ENCODE measurements at regions not wholly inside any gene's neighbourhood (a gene's known extent, or its start where the extent isn't known, plus 50 kb on each side); places are given as distances from the start of the nearest gene placed in this dataset.

- TF ChIP-seq CTCF (IDR thresholded peaks at IDR 0.05; ENCODE audit: low read depth, low read length, poor library complexity, severe bottlenecking) = no peak
- no peak for TF ChIP-seq EZH2phosphoT487 (IDR thresholded peaks at IDR 0.05; ENCODE audit: borderline replicate concordance, low read length)
These were observed 330.3 kb downstream of the CAAP1 start for GRCh38 chr9:26562338-26562737.
